ENCODE measurements at regions not wholly inside any gene's neighbourhood (a gene's known extent, or its start where the extent isn't known, plus 50 kb on each side); places are given as distances from the start of the nearest gene placed in this dataset.

DNA sequence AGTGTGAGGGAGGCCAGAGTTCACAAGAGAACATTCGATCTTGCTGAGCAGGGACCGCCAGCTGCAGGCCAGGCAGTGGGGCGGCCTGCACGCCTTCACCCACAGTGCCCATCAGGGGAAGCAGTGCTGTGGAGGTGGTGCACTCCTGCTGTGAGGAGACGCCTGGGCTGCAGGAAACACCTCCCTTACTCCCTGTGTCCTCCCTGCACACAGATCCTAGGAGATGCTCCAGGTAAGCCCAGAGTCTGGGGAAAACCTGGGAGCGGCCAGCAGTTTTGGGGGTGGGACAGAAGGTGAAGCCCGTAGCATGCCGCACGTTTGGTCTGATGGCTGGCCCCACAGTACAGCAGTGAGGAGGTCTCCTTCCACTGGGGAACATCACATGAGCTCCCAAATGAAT, 180.8 kb upstream of the RAB6C start:
- Histone ChIP-seq H3K27me3 (ENCODE audit: insufficient read depth, low read depth) (peaks cover 74% of the 10 kb centered on the region), H3K4me2 (no peak overlapping the region), H3K4me1 (replicated peaks; ENCODE audit: insufficient read depth) (no peaks in the 10 kb centered on the region), H2AFZ (no peak overlapping the region), H3K4me3 (no peak overlapping the region), H3K9me2 (ENCODE audit: insufficient read depth) (no peaks in the 10 kb centered on the region), H3K36me3 (ENCODE audit: low read depth) (no peaks in the 10 kb centered on the region), H3F3A (ENCODE audit: insufficient read depth, low read depth) (no peaks in the 10 kb centered on the region), H3K79me2 (ENCODE audit: low read depth) (no peaks in the 10 kb centered on the region), H3K27ac (no peak overlapping the region), H3K9me3 (ENCODE audit: insufficient read depth, low read depth) (no peaks in the 10 kb centered on the region), H4K20me1 (ENCODE audit: insufficient read depth) (no peaks in the 10 kb centered on the region)
- DNase-seq = no peak
- POLR2A ChIA-PET (ENCODE audit: unreplicated experiment) = no interaction called here
- intact Hi-C loops (cut with micrococcal nuclease; ENCODE audit: unreplicated experiment) = no loop called here
- CTCF ChIA-PET = no interaction called here
- BruUV-seq (replicated peaks) = no TSS peak
- TF ChIP-seq, protein P1, sequence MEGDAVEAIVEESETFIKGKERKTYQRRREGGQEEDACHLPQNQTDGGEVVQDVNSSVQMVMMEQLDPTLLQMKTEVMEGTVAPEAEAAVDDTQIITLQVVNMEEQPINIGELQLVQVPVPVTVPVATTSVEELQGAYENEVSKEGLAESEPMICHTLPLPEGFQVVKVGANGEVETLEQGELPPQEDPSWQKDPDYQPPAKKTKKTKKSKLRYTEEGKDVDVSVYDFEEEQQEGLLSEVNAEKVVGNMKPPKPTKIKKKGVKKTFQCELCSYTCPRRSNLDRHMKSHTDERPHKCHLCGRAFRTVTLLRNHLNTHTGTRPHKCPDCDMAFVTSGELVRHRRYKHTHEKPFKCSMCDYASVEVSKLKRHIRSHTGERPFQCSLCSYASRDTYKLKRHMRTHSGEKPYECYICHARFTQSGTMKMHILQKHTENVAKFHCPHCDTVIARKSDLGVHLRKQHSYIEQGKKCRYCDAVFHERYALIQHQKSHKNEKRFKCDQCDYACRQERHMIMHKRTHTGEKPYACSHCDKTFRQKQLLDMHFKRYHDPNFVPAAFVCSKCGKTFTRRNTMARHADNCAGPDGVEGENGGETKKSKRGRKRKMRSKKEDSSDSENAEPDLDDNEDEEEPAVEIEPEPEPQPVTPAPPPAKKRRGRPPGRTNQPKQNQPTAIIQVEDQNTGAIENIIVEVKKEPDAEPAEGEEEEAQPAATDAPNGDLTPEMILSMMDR (conservative IDR thresholded peaks at IDR 0.05) = no peak

DNA sequence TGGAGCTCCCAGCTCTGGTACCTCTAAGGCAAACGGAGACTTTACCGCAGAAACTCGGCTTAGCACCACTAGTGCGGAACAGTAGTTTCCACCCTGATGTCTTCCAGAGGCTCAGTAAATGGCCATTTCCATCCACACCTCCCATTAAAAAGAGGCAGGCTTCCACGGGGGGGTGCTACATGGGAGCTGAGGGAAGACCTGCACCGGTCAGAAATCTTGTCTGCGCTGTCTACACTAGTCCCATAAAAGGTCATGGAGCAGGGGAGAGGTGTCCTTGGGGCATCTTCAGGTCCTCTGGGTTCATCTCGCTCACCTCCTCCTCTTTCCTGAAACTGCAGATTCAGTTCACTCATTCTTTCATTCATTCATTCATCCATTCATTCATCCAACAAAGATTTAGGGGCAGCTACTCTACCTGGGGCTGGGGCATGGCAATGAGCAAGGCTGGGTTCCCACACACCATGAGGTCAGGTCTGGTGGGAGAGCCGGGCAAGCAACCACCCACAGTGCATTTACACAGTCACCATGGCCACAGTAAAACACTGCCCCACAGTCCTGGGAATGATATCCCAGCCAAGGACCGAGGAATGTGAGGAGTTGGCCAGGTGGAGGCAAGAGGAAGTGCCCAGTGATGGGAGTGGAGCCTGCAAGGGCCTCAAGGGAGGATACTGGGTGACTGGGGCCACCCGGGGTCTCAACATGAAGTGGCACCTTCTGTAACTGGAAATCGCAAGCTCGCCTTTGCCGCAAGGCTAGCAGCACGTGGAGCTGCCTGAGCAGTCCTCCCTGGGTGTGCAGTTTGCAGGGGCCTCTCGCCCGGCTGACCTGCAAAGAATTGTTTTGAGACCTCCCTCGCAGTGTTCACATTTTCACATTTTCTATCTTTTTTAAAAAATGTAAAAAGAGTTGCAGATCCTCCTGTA, 180.2 kb upstream of the RAB6C start:
- BruUV-seq (replicated peaks) = no TSS peak
- CTCF ChIA-PET = no interaction called here
- POLR2A ChIA-PET (ENCODE audit: unreplicated experiment) = no interaction called here

DNA sequence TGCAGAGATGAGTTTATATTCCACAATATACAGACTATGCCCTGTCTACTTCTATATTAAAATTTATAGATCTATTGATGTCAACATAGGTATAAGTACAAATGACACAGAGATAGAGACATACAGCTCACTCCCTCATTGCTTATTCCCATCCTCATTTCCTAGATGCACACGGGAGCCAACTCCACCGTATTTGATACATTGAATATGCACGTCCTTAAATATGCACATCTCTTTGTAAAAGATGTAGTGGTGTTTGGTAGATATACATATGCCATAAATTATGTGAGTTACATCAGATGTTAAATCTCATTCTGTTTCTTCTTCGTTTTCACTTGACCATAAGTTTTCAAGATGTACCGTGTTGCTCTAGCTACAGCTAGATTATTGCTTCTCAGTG, 179.2 kb upstream of the RAB6C start:
- no peak for DNase-seq
- intact Hi-C loops (cut with micrococcal nuclease; ENCODE audit: unreplicated experiment) = no loop called here
- Histone ChIP-seq H3K4me3 (no peak overlapping the region), H3F3A (ENCODE audit: insufficient read depth, low read depth) (no peaks in the 10 kb centered on the region), H3K9me2 (ENCODE audit: insufficient read depth) (no peaks in the 10 kb centered on the region), H3K27ac (no peak overlapping the region), H3K27me3 (ENCODE audit: insufficient read depth, low read depth) (peaks cover 73% of the 10 kb centered on the region), H3K79me2 (ENCODE audit: low read depth) (no peaks in the 10 kb centered on the region), H3K36me3 (ENCODE audit: low read depth) (no peaks in the 10 kb centered on the region), H3K4me2 (no peak overlapping the region), H3K9me3 (ENCODE audit: insufficient read depth, low read depth) (no peaks in the 10 kb centered on the region), H3K4me1 (replicated peaks; ENCODE audit: insufficient read depth) (no peaks in the 10 kb centered on the region), H4K20me1 (ENCODE audit: insufficient read depth) (no peaks in the 10 kb centered on the region), H2AFZ (no peak overlapping the region)
- BruUV-seq (replicated peaks) = no TSS peak
- TF ChIP-seq, protein P1 (conservative IDR thresholded peaks at IDR 0.05) = no peak
- TF ChIP-seq EZH2 (IDR thresholded peaks at IDR 0.05; ENCODE audit: low read depth) = no peak
- ChIA-PET CTCF (no interaction called here), POLR2A (ENCODE audit: unreplicated experiment) (no interaction called here)

More for the DNA sequence above, 180.2 kb upstream of the RAB6C start:
- intact Hi-C loops (cut with micrococcal nuclease; ENCODE audit: unreplicated experiment) = no loop called here
- Histone ChIP-seq H4K20me1 (ENCODE audit: insufficient read depth) (no peaks in the 10 kb centered on the region), H3K4me2 (no peak overlapping the region), H3K9me3 (ENCODE audit: insufficient read depth, low read depth) (no peaks in the 10 kb centered on the region), H3K4me3 (no peak overlapping the region), H2AFZ (no peak overlapping the region), H3K36me3 (ENCODE audit: low read depth) (no peaks in the 10 kb centered on the region), H3F3A (ENCODE audit: insufficient read depth, low read depth) (no peaks in the 10 kb centered on the region), H3K27ac (no peak overlapping the region), H3K79me2 (ENCODE audit: low read depth) (no peaks in the 10 kb centered on the region), H3K9me2 (ENCODE audit: insufficient read depth) (no peaks in the 10 kb centered on the region), H3K4me1 (replicated peaks; ENCODE audit: insufficient read depth) (no peaks in the 10 kb centered on the region), H3K27me3 (ENCODE audit: insufficient read depth, low read depth) (peaks cover 74% of the 10 kb centered on the region)
- no peak for TF ChIP-seq EZH2 (IDR thresholded peaks at IDR 0.05; ENCODE audit: low read depth)
- TF ChIP-seq, protein P1 (conservative IDR thresholded peaks at IDR 0.05) = no peak
- DNase-seq = no peak
